IMR-90 (cell line): ENCODE measurements at regions not wholly inside any gene's neighbourhood (a gene's known extent, or its start where the extent isn't known, plus 50 kb on each side); places are given as distances from the start of the nearest gene placed in this dataset.

ENCODE experiments used
- BHLHE40 ChIP-seq: fragments of 150-350 bp; IDR thresholded peaks from 2 replicates; pipeline ENCODE4 v1.6.1; 2016; ENCODE audit warnings: mild to moderate bottlenecking, low read depth, low read length
- MAFK ChIP-seq: IDR thresholded peaks from 2 replicates; pipeline ENCODE4 v1.6.1; 2012; ENCODE audit warnings: low read depth, low read length, improper control_type of control experiment
- MXI1 ChIP-seq: IDR thresholded peaks from 2 replicates; pipeline ENCODE4 v1.6.1; 2012; ENCODE audit warnings: low read depth, mild to moderate bottlenecking, low read length, moderate library complexity, borderline replicate concordance
- POLR2A ChIP-seq: IDR thresholded peaks from 2 replicates; pipeline ENCODE4 v1.6.1; 2012; ENCODE audit warnings: mild to moderate bottlenecking, low read depth, low read length
- RAD21 ChIP-seq: IDR thresholded peaks from 2 replicates; pipeline ENCODE4 v1.6.1; 2012; ENCODE audit warnings: low read length, improper control_type of control experiment
- RCOR1 ChIP-seq: IDR thresholded peaks from 2 replicates; pipeline ENCODE4 v1.6.1; 2012; ENCODE audit warnings: mild to moderate bottlenecking, low read length, improper control_type of control experiment; ENCODE audit not compliant: insufficient replicate concordance
- RFX5 ChIP-seq: IDR thresholded peaks from 2 replicates; pipeline ENCODE4 v1.8.0; 2012; ENCODE audit warnings: low read depth, mild to moderate bottlenecking, low read length, moderate library complexity
- TF ChIP-seq, protein P1 (sequence below): fragments of 150-350 bp; IDR thresholded peaks from 2 replicates; pipeline ENCODE4 v1.6.1; 2017; ENCODE audit warnings: mild to moderate bottlenecking, antibody characterized with exemption, low read length, low read depth
- TF ChIP-seq, protein P2 (sequence below): conservative IDR thresholded peaks from 2 replicates; pipeline ENCODE4 v1.5.1; 2012; ENCODE audit warnings: mild to moderate bottlenecking, low read depth, low read length, improper control_type of control experiment
- TF ChIP-seq, protein P3 (sequence below): fragments of 150-350 bp; IDR thresholded peaks from 2 replicates; pipeline ENCODE4 v1.6.1; 2016; ENCODE audit warnings: low read depth, mild to moderate bottlenecking, low read length, moderate library complexity, borderline replicate concordance

DNA sequence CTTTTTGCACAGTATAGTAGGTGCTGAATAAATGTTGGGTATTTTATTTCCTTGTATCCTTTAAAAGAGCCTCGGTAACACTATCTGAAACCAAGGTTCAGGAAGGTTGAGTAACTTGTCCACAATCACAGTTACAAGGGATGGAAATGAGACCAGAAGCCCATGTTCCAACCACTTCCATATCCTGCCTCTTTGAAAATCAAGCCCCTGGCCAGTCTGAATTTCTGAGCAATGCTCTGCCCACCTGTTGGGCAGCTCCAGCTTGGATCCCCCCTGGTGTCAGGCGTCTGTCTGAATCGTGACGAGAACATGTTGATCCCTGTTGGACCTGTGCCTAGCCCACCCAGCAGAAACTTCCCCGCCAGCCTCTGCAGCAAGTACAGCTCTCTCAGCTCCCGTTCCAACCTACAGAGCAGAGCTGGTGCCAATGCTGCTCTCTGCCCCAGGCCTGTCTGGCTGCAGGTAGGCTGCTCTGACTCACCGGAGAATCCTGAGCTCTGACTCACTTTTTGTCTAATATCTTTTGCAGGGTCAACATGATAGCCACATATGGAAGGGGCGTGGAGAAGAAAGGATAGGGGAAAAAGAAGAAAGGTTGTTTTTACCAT lies 595.5 kb downstream of the INHBA start:
- TF ChIP-seq, protein P1, sequence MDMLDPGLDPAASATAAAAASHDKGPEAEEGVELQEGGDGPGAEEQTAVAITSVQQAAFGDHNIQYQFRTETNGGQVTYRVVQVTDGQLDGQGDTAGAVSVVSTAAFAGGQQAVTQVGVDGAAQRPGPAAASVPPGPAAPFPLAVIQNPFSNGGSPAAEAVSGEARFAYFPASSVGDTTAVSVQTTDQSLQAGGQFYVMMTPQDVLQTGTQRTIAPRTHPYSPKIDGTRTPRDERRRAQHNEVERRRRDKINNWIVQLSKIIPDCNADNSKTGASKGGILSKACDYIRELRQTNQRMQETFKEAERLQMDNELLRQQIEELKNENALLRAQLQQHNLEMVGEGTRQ = no peak
- TF ChIP-seq, protein P2, sequence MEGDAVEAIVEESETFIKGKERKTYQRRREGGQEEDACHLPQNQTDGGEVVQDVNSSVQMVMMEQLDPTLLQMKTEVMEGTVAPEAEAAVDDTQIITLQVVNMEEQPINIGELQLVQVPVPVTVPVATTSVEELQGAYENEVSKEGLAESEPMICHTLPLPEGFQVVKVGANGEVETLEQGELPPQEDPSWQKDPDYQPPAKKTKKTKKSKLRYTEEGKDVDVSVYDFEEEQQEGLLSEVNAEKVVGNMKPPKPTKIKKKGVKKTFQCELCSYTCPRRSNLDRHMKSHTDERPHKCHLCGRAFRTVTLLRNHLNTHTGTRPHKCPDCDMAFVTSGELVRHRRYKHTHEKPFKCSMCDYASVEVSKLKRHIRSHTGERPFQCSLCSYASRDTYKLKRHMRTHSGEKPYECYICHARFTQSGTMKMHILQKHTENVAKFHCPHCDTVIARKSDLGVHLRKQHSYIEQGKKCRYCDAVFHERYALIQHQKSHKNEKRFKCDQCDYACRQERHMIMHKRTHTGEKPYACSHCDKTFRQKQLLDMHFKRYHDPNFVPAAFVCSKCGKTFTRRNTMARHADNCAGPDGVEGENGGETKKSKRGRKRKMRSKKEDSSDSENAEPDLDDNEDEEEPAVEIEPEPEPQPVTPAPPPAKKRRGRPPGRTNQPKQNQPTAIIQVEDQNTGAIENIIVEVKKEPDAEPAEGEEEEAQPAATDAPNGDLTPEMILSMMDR = no peak
- TF ChIP-seq RCOR1 (no peak), MAFK (no peak), MXI1 (no peak), POLR2A (no peak), RAD21 (no peak), RFX5 (no peak), BHLHE40 (no peak)
- TF ChIP-seq, protein P3, sequence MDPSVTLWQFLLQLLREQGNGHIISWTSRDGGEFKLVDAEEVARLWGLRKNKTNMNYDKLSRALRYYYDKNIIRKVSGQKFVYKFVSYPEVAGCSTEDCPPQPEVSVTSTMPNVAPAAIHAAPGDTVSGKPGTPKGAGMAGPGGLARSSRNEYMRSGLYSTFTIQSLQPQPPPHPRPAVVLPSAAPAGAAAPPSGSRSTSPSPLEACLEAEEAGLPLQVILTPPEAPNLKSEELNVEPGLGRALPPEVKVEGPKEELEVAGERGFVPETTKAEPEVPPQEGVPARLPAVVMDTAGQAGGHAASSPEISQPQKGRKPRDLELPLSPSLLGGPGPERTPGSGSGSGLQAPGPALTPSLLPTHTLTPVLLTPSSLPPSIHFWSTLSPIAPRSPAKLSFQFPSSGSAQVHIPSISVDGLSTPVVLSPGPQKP = no peak
